SU-DHL-6 (cell line): ENCODE measurements at regions not wholly inside any gene's neighbourhood (a gene's known extent, or its start where the extent isn't known, plus 50 kb on each side); places are given as distances from the start of the nearest gene placed in this dataset.

ENCODE experiments used
- H2AFZ ChIP-seq: fragments of 200-600 bp; sonication (generic); 2 replicates; pipeline ENCODE4 v1.6.1; 2014; ENCODE audit warnings: low read depth, mild to moderate bottlenecking, moderate library complexity, mixed read lengths, antibody characterized with exemption, low read length; ENCODE audit not compliant: severe bottlenecking
- H3F3A ChIP-seq: fragments of 200-600 bp; shearing (Covaris generic); 2 replicates; pipeline ENCODE4 v1.6.0; 2016; ENCODE audit warnings: antibody characterized with exemption, mild to moderate bottlenecking; ENCODE audit not compliant: insufficient read depth
- H3K27ac ChIP-seq: fragments of 200-600 bp; sonication (generic); 2 replicates; pipeline ENCODE4 v1.5.1; 2016; ENCODE audit warnings: low read depth, mild to moderate bottlenecking, low read length, moderate library complexity, mixed read lengths
- H3K27me3 ChIP-seq: fragments of 200-600 bp; sonication (generic), shearing (Covaris generic); 2 replicates; pipeline ENCODE4 v1.6.0; 2014; ENCODE audit warnings: mild to moderate bottlenecking, low read length
- H3K36me3 ChIP-seq: fragments of 200-600 bp; sonication (generic); 2 replicates; pipeline ENCODE4 v1.6.1; 2014; ENCODE audit warnings: mild to moderate bottlenecking, low read length, mixed read lengths
- H3K4me2 ChIP-seq: fragments of 300-600, 200-600 bp; shearing (Covaris generic), sonication (generic); 2 replicates; pipeline ENCODE4 v1.6.0; 2014; ENCODE audit warnings: low read length, low read depth, mild to moderate bottlenecking; ENCODE audit not compliant: poor library complexity, severe bottlenecking
- H3K4me3 ChIP-seq: fragments of 200-600 bp; sonication (generic); 2 replicates; pipeline ENCODE4 v1.5.1; 2014; ENCODE audit warnings: antibody characterized with exemption, low read length, mild to moderate bottlenecking, mixed read lengths; ENCODE audit not compliant: insufficient read depth, poor library complexity, severe bottlenecking
- H3K79me2 ChIP-seq: fragments of 200-600 bp; sonication (generic); 2 replicates; pipeline ENCODE4 v1.6.1; 2014; ENCODE audit warnings: mild to moderate bottlenecking, low read length, moderate library complexity; ENCODE audit not compliant: insufficient read depth
- H3K9ac ChIP-seq: fragments of 200-600 bp; sonication (generic); 2 replicates; pipeline ENCODE4 v1.7.0; 2014; ENCODE audit warnings: mild to moderate bottlenecking, low read length
- H3K9me2 ChIP-seq: fragments of 200-600 bp; sonication (generic); replicated peaks from 2 replicates; pipeline ENCODE4 v1.6.1; 2014; ENCODE audit warnings: low read length; ENCODE audit not compliant: insufficient read depth
- H3K9me3 ChIP-seq: fragments of 200-600 bp; sonication (generic); 2 replicates; pipeline ENCODE4 v1.6.1; 2014; ENCODE audit warnings: low read length, mixed read lengths; ENCODE audit not compliant: insufficient read depth
- H4K20me1 ChIP-seq: fragments of 200-600 bp; sonication (generic); 2 replicates; pipeline ENCODE4 v1.6.1; 2014; ENCODE audit warnings: low read depth, mild to moderate bottlenecking, antibody characterized with exemption, low read length, moderate library complexity, mixed read lengths
- CTCF ChIP-seq: fragments of 200-600 bp; sonication (generic); IDR thresholded peaks from one replicate; pipeline ENCODE4 v1.5.1; 2017; ENCODE audit warnings: antibody characterized with exemption, mild to moderate bottlenecking, low read length, moderate library complexity; ENCODE audit not compliant: insufficient read depth, poor library complexity, severe bottlenecking
- EZH2phosphoT487 ChIP-seq: fragments of 200-600 bp; sonication (generic), shearing (Covaris generic); conservative IDR thresholded peaks from 2 replicates; pipeline ENCODE4 v1.6.1; 2018; ENCODE audit warnings: mild to moderate bottlenecking, antibody characterized with exemption, low read length, moderate library complexity, mixed read lengths

GRCh38 chr5:116736671-116737070, 162.0 kb upstream of the SEMA6A start:
- no peaks in the 10 kb centered on the region for H3K36me3 ChIP-seq
- H3K9me2 ChIP-seq, result no peaks in the 10 kb centered on the region
- TF ChIP-seq EZH2phosphoT487 (no peak), CTCF (no peak)
- no peaks in the 10 kb centered on the region for H3K9me3 ChIP-seq
- H2AFZ ChIP-seq, result no peak overlapping the region
- no peaks in the 10 kb centered on the region for H3K27me3 ChIP-seq
- H3K79me2 ChIP-seq, result no peaks in the 10 kb centered on the region
- no peaks in the 10 kb centered on the region for H4K20me1 ChIP-seq
- no peak overlapping the region for H3K9ac ChIP-seq
- H3K27ac ChIP-seq, result no peak overlapping the region
- no peaks in the 10 kb centered on the region for H3F3A ChIP-seq
- no peak overlapping the region for H3K4me3 ChIP-seq
- H3K4me2 ChIP-seq, result no peak overlapping the region

DNA sequence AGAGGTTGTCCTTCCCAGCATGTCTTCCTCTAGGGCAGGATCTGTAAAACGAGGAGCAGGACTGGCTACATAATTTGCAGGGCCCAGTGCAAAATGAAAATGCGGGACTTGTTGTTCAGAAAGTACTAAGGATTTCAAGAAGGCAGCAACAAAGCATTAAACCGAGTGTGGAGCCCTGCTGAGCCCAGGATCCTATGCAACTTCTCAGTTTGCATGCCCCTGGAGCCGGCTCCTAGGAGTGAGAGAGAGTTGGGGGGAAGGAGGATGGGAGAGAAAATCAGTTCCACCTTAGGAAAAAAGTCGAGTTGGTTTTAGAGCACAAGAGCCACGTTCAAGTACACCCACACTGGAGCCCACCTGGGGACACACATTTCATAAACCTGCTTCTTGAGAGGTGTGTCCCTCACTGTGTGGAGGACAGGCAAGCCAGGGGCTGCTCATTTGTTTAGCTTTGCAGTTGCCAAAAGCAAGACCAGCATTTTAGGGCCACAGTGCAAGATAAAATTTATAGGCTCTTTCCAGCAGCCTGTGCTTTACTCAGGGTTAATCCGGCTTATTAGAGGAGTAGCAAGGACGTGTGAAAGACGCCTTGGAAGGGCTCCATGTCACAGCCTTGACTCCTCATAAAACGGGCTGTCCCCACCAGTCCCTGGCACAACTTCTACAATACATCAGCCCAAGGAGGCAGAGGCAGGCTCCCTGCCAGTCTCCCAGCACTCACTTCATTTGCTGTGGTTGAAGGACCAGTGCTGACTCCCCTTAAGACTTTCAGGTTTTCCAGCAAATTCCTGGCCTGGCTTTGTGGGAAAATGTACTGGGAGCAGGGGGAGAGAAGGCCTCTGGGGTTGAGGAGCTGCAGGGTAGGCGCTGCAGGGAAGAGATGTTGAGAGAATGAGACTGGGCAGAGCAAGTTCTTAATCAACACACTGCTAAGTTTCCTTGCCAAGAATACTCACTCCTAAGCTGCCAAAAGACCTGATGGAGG, 159.7 kb upstream of the SEMA6A start:
- no peaks in the 10 kb centered on the region for H4K20me1 ChIP-seq
- H3K27me3 ChIP-seq, result no peaks in the 10 kb centered on the region
- no peak overlapping the region for H3K9ac ChIP-seq
- no peak for TF ChIP-seq EZH2phosphoT487
- no peak for TF ChIP-seq CTCF
- no peaks in the 10 kb centered on the region for H3K9me3 ChIP-seq
- H2AFZ ChIP-seq, result no peak overlapping the region
- H3K9me2 ChIP-seq, result no peaks in the 10 kb centered on the region
- H3F3A ChIP-seq, result no peaks in the 10 kb centered on the region
- H3K79me2 ChIP-seq, result no peaks in the 10 kb centered on the region
- no peak overlapping the region for H3K27ac ChIP-seq
- no peaks in the 10 kb centered on the region for H3K36me3 ChIP-seq
- no peak overlapping the region for H3K4me3 ChIP-seq
- H3K4me2 ChIP-seq, result no peak overlapping the region

- Histone ChIP-seq H3K27ac (no peak overlapping the region), H3K9me3 (no peaks in the 10 kb centered on the region), H3K36me3 (no peaks in the 10 kb centered on the region), H3K9me2 (no peaks in the 10 kb centered on the region), H3F3A (no peaks in the 10 kb centered on the region), H4K20me1 (no peaks in the 10 kb centered on the region), H3K4me2 (no peak overlapping the region), H3K4me3 (no peak overlapping the region), H3K79me2 (no peaks in the 10 kb centered on the region), H3K9ac (no peak overlapping the region), H3K27me3 (no peaks in the 10 kb centered on the region), H2AFZ (no peak overlapping the region)
- TF ChIP-seq EZH2phosphoT487 (no peak), CTCF (no peak)
Observed at GRCh38 chr5:116732591-116732990, 158.0 kb upstream of the SEMA6A start.
